GM18505 (cell line): ENCODE measurements at regions not wholly inside any gene's neighbourhood (a gene's known extent, or its start where the extent isn't known, plus 50 kb on each side); places are given as distances from the start of the nearest gene placed in this dataset.
"Not testable (repeated sequence)": the region's sequence is repeated elsewhere in the genome, so short reads cannot be mapped to it uniquely, and the experiment has no call there.

Experiments used
- ATAC-seq: cut with Tn5 transposase; IDR thresholded peaks from one replicate; pipeline ENCODE4 v1.9.1; 2021; ENCODE audit not compliant: unreplicated experiment
- POLR2A ChIP-seq: IDR thresholded peaks from 4 replicates; pipeline ENCODE4 v1.6.1; 2011; ENCODE audit warnings: borderline replicate concordance; ENCODE audit not compliant: insufficient read depth, insufficient read length; ENCODE audit errors: extremely low read depth

DNA sequence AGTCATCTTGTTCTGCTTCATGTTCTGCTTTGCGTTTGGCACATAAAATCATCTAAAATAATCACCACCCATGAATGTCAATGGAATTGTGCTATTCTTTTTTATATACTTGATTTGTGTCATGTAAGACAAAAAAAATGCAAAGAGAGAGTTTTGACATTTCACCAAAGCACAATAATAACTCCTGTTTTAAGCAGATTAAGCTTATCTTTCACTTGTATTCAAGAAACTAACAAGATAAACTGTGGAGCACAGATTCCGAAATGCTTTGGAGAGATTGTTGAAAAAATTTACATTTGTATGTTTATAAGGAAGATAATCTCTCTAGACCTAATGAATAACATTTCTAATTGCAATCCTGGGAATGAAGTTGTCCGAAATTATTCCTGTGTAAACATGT lies 225.1 kb upstream of the ANXA10 start:
- TF ChIP-seq POLR2A = no peak
- ATAC-seq = no peak

DNA sequence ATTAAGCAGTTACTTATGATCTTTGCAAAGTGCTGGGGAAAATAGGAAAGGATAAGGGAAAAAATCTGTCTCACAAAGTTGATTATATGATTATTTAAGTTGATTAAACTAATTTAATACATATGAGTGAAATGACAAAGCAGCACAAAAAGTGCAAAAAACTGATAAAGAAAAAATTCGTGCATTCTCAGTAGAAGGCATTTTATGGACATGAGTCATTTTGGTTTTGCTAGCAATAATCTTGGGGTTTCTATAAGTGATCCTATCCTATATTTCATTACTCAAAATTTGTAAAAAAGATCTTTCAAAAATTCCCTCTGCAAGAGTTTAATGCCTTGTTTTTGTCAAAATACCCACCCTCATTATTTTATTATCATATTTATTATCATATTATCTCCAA lies 224.2 kb upstream of the ANXA10 start:
- ATAC-seq = no peak
- TF ChIP-seq POLR2A = no peak

DNA sequence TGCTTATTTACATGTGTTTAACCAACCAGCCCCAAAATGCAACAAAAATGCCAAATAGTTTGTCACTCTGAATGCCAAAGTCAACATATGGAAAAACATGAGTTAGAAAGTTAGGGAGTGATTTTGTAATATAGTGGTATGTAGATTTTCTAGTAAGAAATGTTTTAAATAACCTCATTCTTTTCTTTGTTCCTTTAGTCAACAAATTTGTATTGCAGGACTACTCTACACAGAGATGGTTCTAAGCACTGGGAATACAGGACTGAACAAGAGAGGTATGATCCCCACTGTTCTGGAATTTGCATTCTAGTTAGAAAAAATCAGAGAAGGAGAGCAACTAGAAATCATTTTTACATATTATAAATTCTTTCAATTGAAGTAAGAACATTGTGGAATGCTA lies 218.8 kb upstream of the ANXA10 start:
- TF ChIP-seq POLR2A = no peak
- ATAC-seq = no peak

DNA sequence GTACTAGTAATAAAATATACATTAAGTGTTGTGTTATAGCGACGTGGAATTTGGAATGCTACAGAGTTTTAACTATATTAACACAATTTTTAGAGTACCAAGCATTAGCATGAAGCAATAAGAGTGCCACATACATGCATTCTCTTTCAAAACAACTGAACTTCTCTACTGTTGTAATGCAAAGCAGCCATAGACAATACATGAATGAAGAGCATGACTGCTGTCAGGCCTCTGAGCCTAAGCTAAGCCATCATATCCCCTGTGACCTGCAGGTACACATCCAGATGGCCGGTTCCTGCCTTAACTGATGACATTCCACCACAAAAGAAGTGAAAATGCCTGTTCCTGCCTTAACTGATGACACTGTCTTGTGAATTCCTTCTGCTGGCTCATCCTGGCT lies 216.2 kb upstream of the ANXA10 start:
- not testable (repeated sequence) for ATAC-seq

DNA sequence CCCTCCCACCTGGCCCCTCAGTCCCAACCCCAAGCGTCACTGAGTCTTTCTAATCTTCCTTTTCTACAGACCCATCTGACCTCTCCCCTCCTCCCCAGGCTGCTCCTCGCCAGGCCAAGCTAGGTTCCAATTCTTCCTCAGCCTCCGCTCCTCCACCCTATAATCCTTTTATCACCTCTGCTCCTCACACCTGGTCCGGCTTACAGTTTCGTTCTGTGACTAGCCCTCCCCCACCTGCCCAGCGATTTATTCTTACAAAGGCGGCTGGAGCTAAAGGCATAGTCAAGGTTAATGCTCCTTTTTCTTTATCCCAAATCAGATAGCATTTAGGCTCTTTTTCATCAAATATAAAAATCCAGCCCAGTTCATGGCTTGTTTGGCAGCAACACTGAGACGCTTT lies 214.5 kb upstream of the ANXA10 start:
- not testable (repeated sequence) for ATAC-seq

DNA sequence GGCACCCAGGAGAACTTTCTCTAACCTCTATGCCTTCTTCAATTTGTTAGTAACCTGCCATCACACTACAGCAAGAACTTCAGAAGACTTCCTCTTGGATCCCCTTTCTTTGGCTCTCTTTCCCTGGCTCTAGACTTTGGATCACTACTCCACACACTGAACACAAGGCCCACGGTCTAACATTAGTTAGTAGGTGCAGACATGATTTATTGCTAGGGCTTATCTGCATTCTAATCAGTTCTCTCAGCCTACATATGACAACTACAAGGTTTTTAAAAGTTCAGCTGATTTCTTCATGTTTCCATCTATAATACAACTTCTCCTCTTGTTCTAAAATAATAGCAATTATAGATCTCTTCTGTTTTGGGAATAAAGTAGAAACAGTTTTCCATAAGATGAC lies 209.1 kb upstream of the ANXA10 start:
- no peak for ATAC-seq
- no peak for TF ChIP-seq POLR2A

DNA sequence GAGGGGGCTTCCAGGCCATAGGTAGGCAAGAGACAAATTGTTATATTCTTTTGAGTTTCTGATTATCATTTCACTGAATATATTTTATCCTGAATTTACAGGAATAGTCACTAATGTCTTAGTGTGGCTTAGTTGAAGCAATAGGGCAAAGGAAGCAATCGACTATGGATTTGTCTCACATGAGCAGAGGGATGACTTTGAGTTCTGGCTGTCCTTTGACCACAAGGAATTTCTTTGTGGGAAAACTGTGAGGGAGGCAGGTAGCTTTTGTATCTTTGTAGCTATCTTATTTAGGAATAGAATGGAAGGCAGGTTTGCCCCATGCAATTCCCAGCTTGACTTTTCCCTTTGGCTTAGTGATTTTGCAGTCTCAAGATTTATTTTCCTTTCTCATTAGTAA lies 207.3 kb upstream of the ANXA10 start:
- no peak for TF ChIP-seq POLR2A
- ATAC-seq = no peak

DNA sequence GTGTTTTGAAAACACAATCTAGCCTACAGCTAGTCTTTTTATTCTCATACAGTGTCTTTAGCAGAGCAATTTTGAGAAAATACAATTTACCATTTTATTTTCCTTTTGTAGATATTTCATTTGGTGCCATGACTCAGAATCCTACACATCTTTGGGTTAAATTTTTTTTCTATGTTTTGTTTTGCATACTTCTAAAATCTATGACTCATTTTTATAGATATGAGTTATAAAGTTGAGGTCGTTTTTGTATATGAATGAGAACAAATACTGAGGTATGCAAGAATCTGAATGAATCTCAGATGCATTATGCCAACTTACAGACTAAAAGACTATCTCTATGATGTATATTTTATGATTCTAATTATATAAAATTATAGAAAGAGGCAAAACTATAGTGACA lies 206.5 kb upstream of the ANXA10 start:
- TF ChIP-seq POLR2A = no peak
- ATAC-seq = no peak

DNA sequence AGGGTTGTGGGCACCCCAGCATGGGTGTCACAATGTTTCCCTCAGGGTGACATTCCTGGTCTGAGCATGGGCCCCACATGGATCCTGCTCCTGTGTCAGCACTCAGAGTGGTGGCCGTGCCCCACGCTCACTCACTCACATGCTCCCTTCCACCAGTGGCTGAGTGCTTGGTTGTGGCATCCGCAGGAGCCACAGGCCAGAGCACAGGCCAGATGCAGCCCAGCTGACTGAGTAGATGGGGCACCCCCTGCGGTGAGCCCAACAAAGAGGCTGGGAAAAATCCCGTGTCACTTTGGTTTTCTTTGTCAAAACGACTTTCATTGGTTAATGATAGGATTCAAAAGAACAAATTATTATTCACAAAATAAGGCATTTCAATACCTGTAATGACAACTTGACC lies 204.6 kb upstream of the ANXA10 start:
- TF ChIP-seq POLR2A = no peak
- no peak for ATAC-seq

DNA sequence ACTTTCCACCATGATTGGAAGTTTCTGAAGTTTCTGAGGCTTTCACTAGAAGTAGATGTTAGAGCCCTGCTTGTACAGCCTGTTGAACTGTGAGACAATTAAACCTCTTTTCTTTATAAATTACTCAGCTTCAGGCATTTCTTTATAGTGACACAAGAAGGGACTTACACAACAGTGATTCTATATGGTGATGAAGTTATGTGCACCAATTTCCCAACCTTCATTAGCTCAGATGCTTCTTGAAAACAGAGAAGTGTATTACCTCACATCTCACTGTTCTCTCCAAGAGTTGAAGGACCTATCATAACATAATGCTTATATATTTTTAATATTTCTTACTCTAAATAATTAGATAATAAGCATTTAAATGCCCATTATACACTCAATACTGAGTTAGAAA lies 202.1 kb upstream of the ANXA10 start:
- ATAC-seq = no peak
- TF ChIP-seq POLR2A = no peak

DNA sequence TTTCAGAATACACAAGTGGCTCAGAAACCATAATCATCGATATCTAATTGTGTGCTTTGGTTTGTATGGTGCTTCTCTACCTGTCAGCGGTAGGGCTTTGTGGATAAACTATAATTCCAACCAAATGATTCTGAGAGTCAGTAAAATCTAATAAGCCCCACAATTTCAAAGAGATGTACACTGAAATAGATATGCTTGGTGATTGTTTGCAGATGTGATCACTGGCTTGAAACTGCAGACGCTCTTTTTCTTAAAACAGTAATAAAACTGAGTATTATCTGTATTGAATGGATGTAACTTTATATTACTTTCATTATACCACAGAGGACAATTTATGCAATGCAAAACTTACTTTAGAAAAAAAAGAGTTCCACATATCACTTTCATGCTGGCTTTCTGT lies 198.8 kb upstream of the ANXA10 start:
- no peak for ATAC-seq

DNA sequence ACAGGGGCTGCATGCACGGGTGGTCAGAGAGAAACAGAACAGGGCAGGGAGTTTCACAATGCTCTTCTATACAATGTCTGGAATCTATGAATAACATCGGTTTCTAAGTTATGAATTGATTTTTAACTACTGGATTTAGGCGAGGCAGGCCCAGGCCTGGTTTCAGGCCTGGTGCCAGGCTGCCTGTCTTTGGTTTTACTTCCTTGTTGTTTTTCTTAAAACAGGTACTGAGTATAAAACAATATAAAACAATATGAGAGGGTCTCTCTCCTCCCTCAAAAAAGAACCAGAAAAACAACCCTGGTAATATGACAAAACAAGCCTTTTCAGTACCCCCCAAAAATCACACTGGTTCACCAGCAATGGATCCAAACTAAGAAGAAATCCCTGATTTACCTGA lies 196.1 kb upstream of the ANXA10 start:
- ATAC-seq = not testable (repeated sequence)

More for the DNA sequence above, 198.8 kb upstream of the ANXA10 start:
- TF ChIP-seq POLR2A = no peak

DNA sequence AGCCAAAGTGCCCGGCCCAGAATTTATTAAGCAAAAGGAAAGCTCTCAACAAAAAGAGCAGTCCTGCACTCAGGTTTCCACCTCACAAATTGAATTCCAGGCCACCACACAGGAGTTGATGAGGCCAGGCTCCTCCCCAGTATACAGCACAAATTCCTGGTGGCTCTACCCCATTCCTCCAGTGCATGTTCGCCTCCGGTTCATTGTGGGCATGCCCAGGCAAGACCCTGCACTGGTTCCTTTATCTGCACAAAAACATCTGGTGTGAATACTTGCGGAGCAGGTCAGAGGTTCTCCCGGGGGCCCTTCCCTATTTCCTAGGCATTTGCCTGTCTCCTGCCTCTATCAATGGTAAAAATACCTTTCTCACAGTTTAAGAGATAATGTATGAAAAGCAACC lies 195.2 kb upstream of the ANXA10 start:
- no peak for TF ChIP-seq POLR2A
- ATAC-seq = no peak

DNA sequence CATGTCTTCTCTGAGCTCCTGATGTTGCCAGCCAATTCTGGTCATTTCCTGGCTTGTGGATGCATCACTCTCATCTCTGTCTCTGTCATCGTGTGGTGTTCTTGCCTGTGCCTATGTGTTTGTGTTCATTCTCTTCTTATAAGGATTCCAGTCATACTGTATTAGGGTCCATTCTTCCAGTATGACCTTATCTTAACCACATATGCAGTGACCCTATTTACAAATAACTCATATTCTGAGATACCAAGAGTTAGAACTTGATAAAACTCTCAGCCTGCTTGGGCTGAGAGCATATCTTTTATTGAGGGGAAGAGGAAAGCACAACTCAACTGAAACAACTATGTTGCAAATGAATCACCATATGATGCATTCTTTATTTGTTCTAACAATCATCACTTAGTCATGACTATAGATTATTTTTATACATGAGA lies 189.0 kb upstream of the ANXA10 start:
- TF ChIP-seq POLR2A = no peak
- no peak for ATAC-seq

DNA sequence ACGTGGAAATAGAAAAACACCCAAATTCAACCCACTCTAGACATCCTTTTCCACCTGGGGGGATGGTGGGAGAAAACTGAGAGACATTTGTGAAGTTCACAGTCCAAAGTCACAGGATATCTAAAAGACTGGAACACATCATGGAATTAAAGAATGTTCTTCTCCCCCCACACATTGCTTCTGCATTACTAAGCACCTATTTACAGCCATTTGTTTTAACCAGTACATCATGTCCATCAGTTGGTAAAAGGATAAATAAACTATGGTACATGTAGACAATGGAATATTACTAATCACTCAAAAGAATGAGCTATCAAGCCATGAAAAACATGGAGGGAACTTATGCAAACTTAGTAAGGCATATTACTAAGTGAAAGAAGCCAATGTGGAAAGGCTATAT lies 185.5 kb upstream of the ANXA10 start:
- ATAC-seq = no peak
- no peak for TF ChIP-seq POLR2A

DNA sequence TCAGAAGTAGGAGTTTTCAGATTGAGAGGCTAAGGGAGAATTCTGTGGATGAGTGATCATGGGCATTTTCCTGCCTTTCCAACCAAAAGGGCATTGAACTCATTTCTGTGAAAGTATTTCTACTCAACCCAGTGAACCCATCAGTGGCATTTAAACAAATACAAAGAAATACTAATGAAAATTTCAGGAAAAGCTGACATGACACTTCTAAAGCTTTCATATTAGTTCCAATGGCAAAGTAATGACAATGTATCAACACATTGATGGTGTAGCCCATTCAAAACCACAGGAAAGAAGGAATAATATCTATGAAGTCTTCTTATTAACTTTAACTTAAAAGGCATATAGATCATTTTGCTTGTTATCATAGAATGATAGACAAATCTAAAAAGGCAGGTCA lies 183.5 kb upstream of the ANXA10 start:
- TF ChIP-seq POLR2A = no peak
- ATAC-seq = no peak

DNA sequence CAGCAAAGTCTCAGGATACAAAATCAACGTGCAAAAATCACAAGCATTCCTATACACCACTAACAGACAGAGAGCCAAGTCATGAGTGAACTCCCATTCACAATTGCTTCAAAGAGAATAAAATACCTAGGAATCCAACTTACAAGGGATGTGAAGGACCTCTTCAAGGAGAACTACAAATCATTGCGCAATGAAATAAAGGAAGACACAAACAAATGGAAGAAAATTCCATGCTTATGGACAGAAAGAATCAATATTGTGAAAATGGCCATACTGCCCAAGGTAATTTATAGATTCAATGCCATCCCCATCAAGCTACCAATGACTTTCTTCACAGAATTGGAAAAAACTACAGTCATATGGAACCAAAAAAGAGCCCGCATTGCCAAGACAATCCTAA lies 179.8 kb upstream of the ANXA10 start:
- ATAC-seq = not testable (repeated sequence)

DNA sequence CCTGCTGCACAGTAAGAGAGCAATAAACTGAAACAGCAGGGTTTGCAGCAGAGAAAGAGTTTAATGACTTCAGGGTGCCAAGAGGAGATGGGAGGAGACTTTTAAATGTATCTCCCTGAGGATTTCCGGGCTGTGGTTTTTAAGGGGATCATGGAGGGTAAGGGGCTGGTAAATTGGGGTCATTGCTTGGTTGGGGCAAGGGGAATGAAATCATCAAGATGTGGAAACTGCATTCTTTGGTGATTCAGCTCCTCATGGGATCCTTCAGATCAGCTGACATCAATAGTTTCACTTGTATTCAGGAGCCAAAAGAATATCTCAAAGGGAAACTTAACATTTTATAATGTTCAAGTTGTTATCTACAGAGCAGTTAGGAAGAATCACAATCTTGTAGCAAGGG lies 174.3 kb upstream of the ANXA10 start:
- ATAC-seq = no peak
- TF ChIP-seq POLR2A = no peak
